Fibroblast of pulmonary artery (primary cell): ENCODE measurements at regions not wholly inside any gene's neighbourhood (a gene's known extent, or its start where the extent isn't known, plus 50 kb on each side); places are given as distances from the start of the nearest gene placed in this dataset.
A peak's percentile ranks its signal among the peaks of the same experiment; 100 is the strongest.
"Not testable (repeated sequence)": the region's sequence is repeated elsewhere in the genome, so short reads cannot be mapped to it uniquely, and the experiment has no call there.

Experiments used
- DNase-seq: peaks from one replicate; pipeline ENCODE4 v3.0.0-alpha.2; 2010; ENCODE audit warnings: low read depth
- H3K4me3 ChIP-seq: replicated peaks from 2 replicates; pipeline ENCODE4 v1.5.1; 2011; ENCODE audit warnings: low read depth, mild to moderate bottlenecking, control low read depth, low read length, moderate library complexity
- TF ChIP-seq, protein P1 (sequence below): IDR thresholded peaks from 2 replicates; pipeline ENCODE4 v1.5.1; 2011; ENCODE audit warnings: mild to moderate bottlenecking, control low read depth, low read length, inconsistent platforms; ENCODE audit errors: missing control alignments

DNA sequence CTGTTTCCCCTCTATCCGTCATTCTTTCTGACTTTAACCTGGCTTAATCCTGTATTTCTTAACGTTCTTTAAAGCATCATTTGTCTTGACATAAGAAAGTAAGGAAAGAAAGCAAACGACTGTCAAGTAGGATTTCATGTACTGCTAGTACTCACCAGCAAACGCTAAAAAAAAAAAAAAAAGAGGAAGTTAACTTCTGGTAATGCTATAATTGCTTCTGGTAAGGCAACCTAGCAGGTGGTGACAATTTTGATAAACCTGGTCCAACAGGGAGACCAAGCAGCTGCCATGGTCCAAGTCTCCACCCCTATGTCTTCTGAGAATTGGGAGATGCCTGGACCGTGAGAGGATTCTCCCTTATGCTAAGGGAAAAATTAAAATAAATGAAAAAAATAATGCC lies 306.6 kb downstream of the DAD1 start:
- TF ChIP-seq, protein P1, sequence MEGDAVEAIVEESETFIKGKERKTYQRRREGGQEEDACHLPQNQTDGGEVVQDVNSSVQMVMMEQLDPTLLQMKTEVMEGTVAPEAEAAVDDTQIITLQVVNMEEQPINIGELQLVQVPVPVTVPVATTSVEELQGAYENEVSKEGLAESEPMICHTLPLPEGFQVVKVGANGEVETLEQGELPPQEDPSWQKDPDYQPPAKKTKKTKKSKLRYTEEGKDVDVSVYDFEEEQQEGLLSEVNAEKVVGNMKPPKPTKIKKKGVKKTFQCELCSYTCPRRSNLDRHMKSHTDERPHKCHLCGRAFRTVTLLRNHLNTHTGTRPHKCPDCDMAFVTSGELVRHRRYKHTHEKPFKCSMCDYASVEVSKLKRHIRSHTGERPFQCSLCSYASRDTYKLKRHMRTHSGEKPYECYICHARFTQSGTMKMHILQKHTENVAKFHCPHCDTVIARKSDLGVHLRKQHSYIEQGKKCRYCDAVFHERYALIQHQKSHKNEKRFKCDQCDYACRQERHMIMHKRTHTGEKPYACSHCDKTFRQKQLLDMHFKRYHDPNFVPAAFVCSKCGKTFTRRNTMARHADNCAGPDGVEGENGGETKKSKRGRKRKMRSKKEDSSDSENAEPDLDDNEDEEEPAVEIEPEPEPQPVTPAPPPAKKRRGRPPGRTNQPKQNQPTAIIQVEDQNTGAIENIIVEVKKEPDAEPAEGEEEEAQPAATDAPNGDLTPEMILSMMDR, result no peak
- no peak overlapping the region for H3K4me3 ChIP-seq
- no peak for DNase-seq

DNA sequence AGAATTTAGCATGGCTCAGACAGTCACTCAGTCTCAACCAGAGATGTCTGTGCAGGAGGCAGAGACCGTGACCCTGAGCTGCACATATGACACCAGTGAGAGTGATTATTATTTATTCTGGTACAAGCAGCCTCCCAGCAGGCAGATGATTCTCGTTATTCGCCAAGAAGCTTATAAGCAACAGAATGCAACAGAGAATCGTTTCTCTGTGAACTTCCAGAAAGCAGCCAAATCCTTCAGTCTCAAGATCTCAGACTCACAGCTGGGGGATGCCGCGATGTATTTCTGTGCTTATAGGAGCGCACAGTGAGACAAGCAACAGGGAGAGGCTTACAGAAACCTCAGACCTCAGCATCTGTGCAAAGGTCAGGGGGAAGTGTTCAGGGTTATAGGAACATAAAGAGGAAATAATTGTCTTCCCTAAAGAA lies 307.6 kb downstream of the DAD1 start:
- not testable (repeated sequence) for DNase-seq, H3K4me3 ChIP-seq

DNA sequence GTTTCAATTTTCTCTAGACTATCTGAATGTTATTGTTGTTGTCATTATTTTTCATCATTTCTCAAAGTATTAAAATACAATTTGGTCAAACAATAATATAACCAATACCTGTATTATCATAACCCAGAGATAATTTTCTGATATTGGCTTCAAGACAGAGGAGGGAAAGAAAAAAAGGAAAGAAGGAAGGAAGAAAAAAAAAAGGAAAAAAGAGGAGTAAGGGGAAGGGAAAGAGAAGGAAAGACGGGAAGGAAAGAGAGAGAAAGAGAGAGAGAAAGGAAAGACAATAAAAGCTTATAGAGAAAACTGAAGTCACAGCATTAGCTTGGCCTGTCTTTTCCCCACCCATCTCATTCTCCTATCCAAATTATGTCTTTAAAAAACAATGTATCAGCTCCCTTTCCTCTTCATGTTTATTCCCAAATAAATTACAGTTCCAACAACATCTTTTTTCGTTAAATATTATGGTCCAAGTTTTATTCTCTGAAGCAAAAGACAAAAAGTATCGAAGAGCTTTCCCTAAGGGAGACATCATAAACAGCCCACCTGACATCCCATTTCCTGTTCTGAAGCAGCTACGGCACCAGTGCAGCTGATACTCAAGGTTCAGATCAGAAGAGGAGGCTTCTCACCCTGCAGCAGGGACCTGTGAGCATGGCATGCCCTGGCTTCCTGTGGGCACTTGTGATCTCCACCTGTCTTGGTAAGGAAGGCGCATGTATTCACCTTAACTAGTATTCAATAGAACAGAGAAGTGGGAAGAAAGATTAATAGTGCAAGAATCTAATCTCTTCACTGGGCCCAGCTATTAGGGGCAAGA lies 308.3 kb downstream of the DAD1 start:
- DNase-seq, result no peak
- no peak overlapping the region for H3K4me3 ChIP-seq
- TF ChIP-seq, protein P1, result no peak

DNA sequence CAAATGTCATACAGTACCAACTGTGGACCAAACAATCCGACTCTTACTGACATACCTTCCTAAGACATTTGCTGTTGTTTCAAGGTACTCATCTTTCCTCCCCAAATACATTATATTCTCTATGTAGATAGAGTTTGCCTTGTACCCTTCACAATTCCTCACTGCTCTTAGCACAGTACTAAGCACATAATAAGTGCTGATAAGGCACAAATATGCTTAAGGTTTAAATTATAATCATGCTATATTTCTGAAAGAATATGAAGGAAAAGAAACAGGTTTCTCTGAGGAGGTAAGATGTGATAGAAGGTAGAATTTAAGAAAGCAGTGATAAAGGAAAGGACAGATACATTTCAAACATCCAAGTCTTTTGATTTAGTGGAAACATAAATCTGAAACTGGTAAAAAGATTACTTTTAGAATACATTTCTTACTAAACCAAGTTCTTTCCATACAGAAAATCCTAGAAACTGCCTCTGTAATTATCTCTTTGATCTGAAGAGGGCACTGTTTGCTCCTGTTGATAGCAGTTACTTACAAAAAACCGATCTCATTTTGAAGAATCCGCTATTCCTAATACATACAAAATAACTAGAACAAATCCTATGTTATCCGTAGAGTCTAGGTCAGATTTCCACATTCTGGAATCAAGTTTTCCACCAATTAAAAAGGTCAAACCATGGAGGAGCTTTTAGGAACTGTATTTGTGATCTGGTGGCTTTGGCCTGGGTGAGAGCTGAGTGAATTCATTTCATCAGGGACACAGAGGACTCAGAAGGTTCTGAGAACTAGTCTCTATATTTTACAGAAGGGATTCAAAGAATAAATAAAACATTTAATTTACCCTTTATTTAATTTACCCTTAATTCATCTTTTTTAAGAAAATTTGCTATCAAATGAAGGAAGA lies 311.9 kb downstream of the DAD1 start:
- TF ChIP-seq, protein P1, result peak; percentile 59
- H3K4me3 ChIP-seq, result no peak overlapping the region
- peak; percentile 38 for DNase-seq

DNA sequence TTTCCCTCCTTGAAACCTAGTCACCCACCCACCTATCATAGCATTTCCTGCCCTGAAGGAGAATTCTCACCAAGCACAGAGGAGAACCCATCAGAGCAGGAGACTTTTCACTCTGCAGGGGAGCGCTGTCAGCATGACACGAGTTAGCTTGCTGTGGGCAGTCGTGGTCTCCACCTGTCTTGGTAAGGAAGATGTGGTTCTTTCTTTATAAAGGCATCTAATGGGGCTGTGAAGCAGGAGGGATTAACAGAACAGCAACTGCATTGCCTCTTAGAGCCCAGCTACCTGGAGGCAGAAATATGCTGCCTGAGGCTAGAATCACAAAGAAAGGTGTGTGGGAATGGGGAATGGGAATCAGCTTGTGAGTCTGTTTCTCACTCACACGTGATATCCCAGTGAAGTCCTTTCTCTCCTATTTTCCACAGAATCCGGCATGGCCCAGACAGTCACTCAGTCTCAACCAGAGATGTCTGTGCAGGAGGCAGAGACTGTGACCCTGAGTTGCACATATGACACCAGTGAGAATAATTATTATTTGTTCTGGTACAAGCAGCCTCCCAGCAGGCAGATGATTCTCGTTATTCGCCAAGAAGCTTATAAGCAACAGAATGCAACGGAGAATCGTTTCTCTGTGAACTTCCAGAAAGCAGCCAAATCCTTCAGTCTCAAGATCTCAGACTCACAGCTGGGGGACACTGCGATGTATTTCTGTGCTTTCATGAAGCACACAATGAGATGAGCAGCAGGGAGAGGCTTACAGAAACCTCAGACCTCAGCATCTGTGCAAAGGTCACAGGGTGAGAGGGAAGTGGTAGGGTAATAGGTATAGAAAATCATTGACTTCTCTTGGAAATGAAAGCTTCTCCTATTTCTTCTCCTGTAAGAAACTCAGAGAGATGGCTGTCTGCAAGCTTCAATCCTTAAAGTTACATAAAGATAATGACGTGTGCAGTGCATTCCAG lies 316.9 kb downstream of the DAD1 start:
- DNase-seq, result no peak
- H3K4me3 ChIP-seq, result no peak overlapping the region
- TF ChIP-seq, protein P1, result no peak

DNA sequence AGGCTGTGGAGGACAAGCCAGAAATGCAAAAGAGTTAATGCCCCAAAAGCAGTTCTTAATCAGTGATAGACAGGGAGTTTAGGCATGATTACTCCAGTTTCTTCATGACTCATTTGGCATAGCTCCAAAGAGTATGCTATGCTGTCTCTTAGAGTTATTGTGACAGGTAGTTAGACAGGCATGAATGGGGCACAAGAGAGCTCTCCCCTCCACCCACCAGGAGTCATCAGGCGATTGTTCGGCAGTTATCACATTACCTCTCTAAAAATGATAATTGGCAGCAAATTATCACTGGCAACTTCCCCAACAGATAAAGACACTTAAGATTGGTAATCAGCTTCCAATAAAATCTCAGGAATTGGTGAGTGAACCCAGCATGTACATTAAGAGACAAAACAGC lies 320.1 kb downstream of the DAD1 start:
- H3K4me3 ChIP-seq, result no peak overlapping the region
- TF ChIP-seq, protein P1, result no peak
- peak; percentile 10 for DNase-seq
